H1 (cell line): ENCODE measurements at regions not wholly inside any gene's neighbourhood (a gene's known extent, or its start where the extent isn't known, plus 50 kb on each side); places are given as distances from the start of the nearest gene placed in this dataset.

Experiments used
- GTF2F1 ChIP-seq: IDR thresholded peaks from 2 replicates; pipeline ENCODE4 v1.6.1; 2012; ENCODE audit warnings: low read depth, low read length, improper control_type of control experiment, borderline replicate concordance
- TBP ChIP-seq: IDR thresholded peaks from 2 replicates; pipeline ENCODE4 v1.6.1; 2011; ENCODE audit warnings: low read depth, low read length, improper control_type of control experiment
- YY1 ChIP-seq: IDR thresholded peaks from 2 replicates; pipeline ENCODE4 v1.6.1; 2011; ENCODE audit warnings: low read depth, mild to moderate bottlenecking, low read length
- ZNF274 ChIP-seq: IDR thresholded peaks from 2 replicates; pipeline ENCODE4 v1.7.0; 2012; ENCODE audit warnings: low read length, borderline replicate concordance; ENCODE audit errors: extremely low read depth

GRCh38 chr17:34098699-34099098 lies 156.4 kb upstream of the CCL2 start (continued):
- TF ChIP-seq YY1 (no peak), TBP (no peak), GTF2F1 (no peak), ZNF274 (no peak)
- TF ChIP-seq, all 59 proteins: peak for 0
